SK-N-SH treated with all-trans-retinoic acid at 6 μM for 48 hours (cell line): ENCODE measurements at regions not wholly inside any gene's neighbourhood (a gene's known extent, or its start where the extent isn't known, plus 50 kb on each side); places are given as distances from the start of the nearest gene placed in this dataset.
"Not testable (repeated sequence)": the region's sequence is repeated elsewhere in the genome, so short reads cannot be mapped to it uniquely, and the experiment has no call there.

ENCODE experiments used
- BACH2 ChIP-seq: fragments of 250-450 bp; sonication (Bioruptor Pico); IDR thresholded peaks from 2 replicates; pipeline ENCODE4 v1.9.0; 2021; ENCODE audit warnings: mild to moderate bottlenecking, borderline replicate concordance
- ESRRG ChIP-seq: fragments of 250-450 bp; sonication (Bioruptor Pico); IDR thresholded peaks from 2 replicates; pipeline ENCODE4 v1.6.1; 2021; ENCODE audit warnings: mild to moderate bottlenecking
- SNAI2 ChIP-seq: fragments of 250-450 bp; sonication (Bioruptor Pico); IDR thresholded peaks from 2 replicates; pipeline ENCODE4 v1.5.0; 2020; ENCODE audit warnings: mild to moderate bottlenecking, moderate library complexity
- ZC3H10 ChIP-seq: fragments of 250-450 bp; sonication (Bioruptor Pico); IDR thresholded peaks from 2 replicates; pipeline ENCODE4 v1.5.1; 2021; ENCODE audit warnings: mild to moderate bottlenecking, moderate library complexity
- ZFP3 ChIP-seq: fragments of 250-450 bp; sonication (Bioruptor Pico); IDR thresholded peaks from 2 replicates; pipeline ENCODE4 v1.5.0; 2020; ENCODE audit warnings: mild to moderate bottlenecking, moderate library complexity
- ZNF8 ChIP-seq: fragments of 450-650 bp; formaldehyde crosslinking; IDR thresholded peaks from 2 replicates; pipeline ENCODE4 v1.5.0; 2020; ENCODE audit warnings: mild to moderate bottlenecking, moderate library complexity

DNA sequence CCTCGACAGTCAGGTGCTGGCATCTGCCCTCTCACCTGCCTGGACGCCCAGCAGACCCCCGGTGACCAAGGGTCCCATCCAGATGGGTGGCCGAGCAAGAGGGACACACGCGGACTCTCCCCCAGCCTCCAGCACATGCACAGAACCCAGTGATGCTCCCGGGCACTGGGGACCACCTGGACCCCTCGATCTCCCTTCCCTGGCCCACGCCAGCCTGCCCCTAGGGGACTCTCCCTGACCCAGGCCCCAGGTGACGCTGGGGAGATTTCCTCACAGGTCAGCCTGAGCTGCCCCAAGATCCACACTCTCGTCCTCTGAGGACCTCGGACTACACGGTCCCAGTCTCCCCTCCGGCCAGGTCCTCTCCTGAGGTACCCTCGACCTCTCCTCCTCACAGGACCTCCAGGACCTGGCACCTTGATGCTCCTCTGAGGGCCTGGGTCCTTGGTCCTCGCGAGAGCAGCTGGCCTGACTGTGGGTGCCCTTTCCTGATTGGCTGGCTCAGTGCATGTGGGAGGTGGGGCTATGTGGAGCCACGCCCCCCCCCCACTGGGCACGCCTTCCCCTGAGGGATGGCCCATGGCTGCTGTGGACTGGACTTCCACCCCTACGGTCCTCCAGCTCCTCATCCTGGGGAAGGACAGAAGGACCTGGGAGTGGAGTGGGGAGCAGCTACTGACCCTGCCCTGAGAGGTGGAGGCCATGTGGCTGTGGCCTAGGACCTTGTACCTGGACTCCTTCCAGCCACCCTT, 69.0 kb downstream of the PNMA6F start:
- TF ChIP-seq SNAI2 (CRISPR knock-in tag); BACH2; ZNF8 (CRISPR knock-in tag); ZC3H10 (CRISPR knock-in tag); ESRRG (CRISPR knock-in tag); ZFP3 (CRISPR knock-in tag): not testable (repeated sequence)
